Right lobe of liver (tissue), 6 donors: ENCODE measurements at regions not wholly inside any gene's neighbourhood (a gene's known extent, or its start where the extent isn't known, plus 50 kb on each side); places are given as distances from the start of the nearest gene placed in this dataset.

Source experiments
- ATAC-seq, 4 donors: fragments of 200-7000 bp; cut with Tn5 transposase; one replicate each; pipeline ENCODE4 v1.9.1; 2020; ENCODE audit warnings: mild to moderate bottlenecking in 4 of 4, moderate library complexity in 4 of 4
- DNase-seq, 3 donors: peaks; one replicate each; pipeline ENCODE4 v3.0.0-alpha.2; 2020
- H3K27ac ChIP-seq, 3 donors: fragments of 200-600 bp; one replicate each; pipeline ENCODE4 v1.8.0; 2022
- H3K27me3 ChIP-seq, 2 donors: fragments of 200-600 bp; one replicate each; pipeline ENCODE4 v1.8.0; 2022
- H3K36me3 ChIP-seq, 4 donors: fragments of 200-600 bp; sonication (generic) in 1 of 4; one replicate each; pipeline versions ENCODE4 v1.5.1 to v1.8.0; 2017 to 2022; ENCODE audit warnings: control low read depth in 1 of 4
- H3K4me1 ChIP-seq, 4 donors: fragments of 200-600 bp; sonication (generic) in 1 of 4; one replicate each; pipeline versions ENCODE4 v1.5.1 to v1.8.0; 2017 to 2022; ENCODE audit warnings: control low read depth in 1 of 4
- H3K4me3 ChIP-seq, 3 donors: fragments of 200-600 bp; one replicate each; pipeline ENCODE4 v1.8.0; 2022
- H3K9me3 ChIP-seq, 4 donors: fragments of 200-600 bp; sonication (generic) in 1 of 4; one replicate each; pipeline versions ENCODE4 v1.5.1 to v1.8.0; 2017 to 2022; ENCODE audit warnings: control low read depth in 1 of 4
- CTCF ChIP-seq, 4 donors: fragments of 200-600 bp in 3 of 4; fragments of 450-650 bp in 1 of 4; IDR thresholded peaks; one replicate each; pipeline versions ENCODE4 v1.5.1 to v1.8.0; 2016 to 2022; ENCODE audit warnings: antibody characterized with exemption in 4 of 4, mild to moderate bottlenecking in 2 of 4
- POLR2A ChIP-seq: fragments of 450-650 bp; IDR thresholded peaks from one replicate; pipeline ENCODE4 v1.6.1; 2017; ENCODE audit warnings: antibody characterized with exemption, mild to moderate bottlenecking
- whole genome bisulfite sequencing: methylation state at CpG from one replicate; pipeline ENCODE4 v1.1.6; 2018; ENCODE audit warnings: low coverage, low lambda C conversion rate; ENCODE audit not compliant: insufficient coverage; ENCODE audit errors: missing lambda C conversion rate; 5-methylcytosine and 5-hydroxymethylcytosine counted together
- intact Hi-C, 2 donors: fragments of 100-400 bp; cut with DNase I; formaldehyde crosslinking; loops; one replicate each; pipeline versions ENCODE4 v1.11.2 to v1.14.1; 2022
- microRNA-seq, 2 donors: library from miRNA; unstranded; fragments of <30 nt; microRNA quantifications; one replicate each; pipeline ENCODE4, GENCODE V29; 2019 to 2020
- small RNA-seq, 2 experiments: library from RNA; depleted of rRNA; stranded (forward); fragments of <200 nt; gene quantifications; one replicate each; pipeline ENCODE3, GENCODE V24; 2016
- donor health status: DM: no; HTN: yes; CAD: no.
- donor health status: DM: no; HTN: no; CAD: no.
- donor health status: DM: no; HTN: no; CAD: no.
- donor health status: DM: no; HTN: yes; CAD: no.
- donor health status: DM: no; HTN: yes; CAD: no.

DNA sequence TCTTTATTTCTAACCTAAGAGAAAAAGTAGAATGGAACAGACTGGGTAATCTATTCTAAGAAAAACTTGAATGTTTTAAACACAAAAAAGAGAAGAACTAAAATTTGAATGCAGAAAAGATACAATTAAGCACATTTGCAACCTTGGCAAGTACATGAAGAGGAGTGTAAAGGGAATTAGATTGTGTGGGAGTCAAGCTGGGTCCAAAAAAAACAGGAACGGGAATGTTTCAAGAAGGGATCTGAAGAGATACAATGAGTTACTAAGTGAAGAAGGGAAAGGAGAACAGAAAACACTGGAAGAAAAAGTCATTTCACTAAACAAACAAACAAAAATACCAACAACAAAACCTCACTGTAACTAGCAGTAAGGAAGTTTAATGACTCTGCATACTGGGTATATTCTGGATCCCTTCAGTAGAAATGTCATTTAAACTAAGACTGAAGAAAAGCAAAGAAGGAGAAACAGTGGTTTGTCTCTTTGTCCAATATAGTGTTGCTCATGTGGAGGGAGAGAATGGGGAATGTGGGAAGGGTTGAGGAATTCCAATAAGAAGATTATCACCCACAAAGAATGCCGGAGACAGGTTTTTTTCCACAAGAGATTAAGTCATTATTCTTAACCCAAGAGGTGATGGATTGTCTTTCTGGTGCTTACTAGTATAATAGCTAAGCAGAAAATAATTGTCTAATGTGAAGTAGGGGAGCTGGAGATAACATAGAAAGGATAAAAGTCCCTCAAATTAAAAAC lies 50.4 kb upstream of the PTPN13 start:
- H3K4me1 ChIP-seq = no peaks in the 10 kb centered on the region
- ATAC-seq (no peak), DNase-seq (no peak)
- intact Hi-C loops = no loop called here
- no peaks in the 10 kb centered on the region for H3K36me3 ChIP-seq
- 22% methylated on average over 2 of the region's 2 CpGs for WGBS
- H3K27me3 ChIP-seq = no peaks in the 10 kb centered on the region
- no peak overlapping the region for H3K27ac ChIP-seq
- TF ChIP-seq POLR2A (no peak), CTCF (IDR thresholded peaks at IDR 0.05) (no peak)
- H3K9me3 ChIP-seq = no peaks in the 10 kb centered on the region
- no peak overlapping the region for H3K4me3 ChIP-seq

DNA sequence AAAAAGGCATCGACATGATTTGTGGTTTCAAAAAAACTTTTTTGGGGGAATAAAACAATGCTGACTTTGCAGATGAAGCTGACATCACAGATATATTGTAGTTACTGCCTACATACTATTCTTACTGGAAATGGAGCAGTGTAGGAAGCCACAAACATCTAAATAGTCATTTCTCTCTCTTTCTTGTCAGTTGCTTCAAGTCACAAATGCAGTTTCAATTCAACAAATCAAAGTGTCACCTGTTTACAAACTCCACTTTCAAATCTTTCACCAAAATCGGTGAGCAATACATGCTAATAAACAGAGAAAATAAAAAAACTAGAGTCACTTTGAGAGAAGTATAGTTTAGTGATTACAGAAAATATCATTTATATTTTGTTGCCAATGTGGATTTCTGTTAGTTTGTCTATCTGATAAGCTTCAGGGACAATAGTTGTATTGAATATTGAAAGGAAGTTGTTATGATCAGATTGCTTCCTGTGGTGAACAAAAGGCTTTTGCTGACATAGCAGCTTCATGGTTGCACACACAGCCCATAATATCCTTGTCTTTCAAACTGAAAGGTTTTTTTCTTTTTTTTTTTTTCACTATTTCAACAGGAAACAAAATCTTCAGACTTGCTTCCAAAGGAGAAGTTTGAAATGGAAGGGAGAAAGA lies 49.7 kb upstream of the PTPN13 start:
- 20% methylated on average over 2 of the region's 2 CpGs for WGBS
- H3K27ac ChIP-seq = no peak overlapping the region
- DNase-seq (no peak), ATAC-seq (no peak)
- no peak for TF ChIP-seq POLR2A
- no peak for TF ChIP-seq CTCF (IDR thresholded peaks at IDR 0.05)
- intact Hi-C loops = no loop called here
- H3K4me3 ChIP-seq = no peak overlapping the region
- no peaks in the 10 kb centered on the region for H3K4me1 ChIP-seq
- H3K27me3 ChIP-seq = no peaks in the 10 kb centered on the region
- H3K9me3 ChIP-seq = no peaks in the 10 kb centered on the region
- H3K36me3 ChIP-seq = no peaks in the 10 kb centered on the region

Small RNAs in the stretch of these regions (microRNA-seq; reads per million reads assigned to microRNA genes)
- 0 reads per million in 2 donors for gene MIR4452

Small RNAs in the stretch of these regions (small RNA-seq; reads per million reads assigned to genes)
- gene MIR4452 = 0 reads per million in 2 experiments
